ENCODE measurements at regions not wholly inside any gene's neighbourhood (a gene's known extent, or its start where the extent isn't known, plus 50 kb on each side); places are given as distances from the start of the nearest gene placed in this dataset.

GRCh38 chrX:124726292-124726691 lies 379.9 kb downstream of the SH2D1A start:
- TF ChIP-seq CTCF (conservative IDR thresholded peaks at IDR 0.05 in 1 of 2, IDR thresholded peaks at IDR 0.05 in 1 of 2; ENCODE audit: low read depth in 1 of 2, low read length in 2 of 2) (no peak), EZH2 (IDR thresholded peaks at IDR 0.05; ENCODE audit: low read length, missing control alignments) (no peak)
- H3K27me3 ChIP-seq (ENCODE audit: control insufficient read depth, insufficient read depth, low read length): no peaks in the 10 kb centered on the region
- H3K9ac ChIP-seq (ENCODE audit: insufficient read depth, low read length): no peak overlapping the region
- H3K4me1 ChIP-seq (ENCODE audit: control insufficient read depth, extremely low read depth, insufficient read depth, low read length): no peaks in the 10 kb centered on the region
- no peaks in the 10 kb centered on the region for H3K9me3 ChIP-seq (ENCODE audit: control insufficient read depth, insufficient read depth, low read depth, low read length)
- H3K27ac ChIP-seq (ENCODE audit: insufficient read depth, low read length): no peak overlapping the region
- no peak overlapping the region for H3K4me2 ChIP-seq (ENCODE audit: extremely low read depth, insufficient read depth, low read length)
- H4K20me1 ChIP-seq (ENCODE audit: control insufficient read depth, extremely low read depth, insufficient read depth, low read length): no peaks in the 10 kb centered on the region
- H3K4me3 ChIP-seq (replicated peaks in 1 of 4; ENCODE audit: control extremely low read depth in 1 of 4, insufficient read depth in 1 of 4, low read depth in 3 of 4, low read length in 4 of 4): no peak overlapping the region
- H3K79me2 ChIP-seq (ENCODE audit: control insufficient read depth, insufficient read depth, low read length): no peaks in the 10 kb centered on the region
- H3K36me3 ChIP-seq (ENCODE audit: control insufficient read depth, insufficient read depth, low read length): no peaks in the 10 kb centered on the region
- no peak overlapping the region for H2AFZ ChIP-seq (ENCODE audit: low read length)
- DNase-seq (ENCODE audit: low read depth in 2 of 2): no peak

GRCh38 chrX:124726881-124727280 lies 380.5 kb downstream of the SH2D1A start:
- Histone ChIP-seq H3K4me1 (ENCODE audit: control insufficient read depth, extremely low read depth, insufficient read depth, low read length) (no peaks in the 10 kb centered on the region), H3K27ac (ENCODE audit: insufficient read depth, low read length) (no peak overlapping the region), H3K36me3 (ENCODE audit: control insufficient read depth, insufficient read depth, low read length) (no peaks in the 10 kb centered on the region), H3K9me3 (ENCODE audit: control insufficient read depth, insufficient read depth, low read depth, low read length) (no peaks in the 10 kb centered on the region), H3K9ac (ENCODE audit: insufficient read depth, low read length) (no peak overlapping the region), H3K27me3 (ENCODE audit: control insufficient read depth, insufficient read depth, low read length) (no peaks in the 10 kb centered on the region), H3K4me2 (ENCODE audit: extremely low read depth, insufficient read depth, low read length) (no peak overlapping the region), H2AFZ (ENCODE audit: low read length) (no peak overlapping the region), H3K4me3 (replicated peaks in 1 of 4; ENCODE audit: control extremely low read depth in 1 of 4, insufficient read depth in 1 of 4, low read depth in 3 of 4, low read length in 4 of 4) (no peak overlapping the region), H3K79me2 (ENCODE audit: control insufficient read depth, insufficient read depth, low read length) (no peaks in the 10 kb centered on the region), H4K20me1 (ENCODE audit: control insufficient read depth, extremely low read depth, insufficient read depth, low read length) (no peaks in the 10 kb centered on the region)
- no peak for DNase-seq (ENCODE audit: low read depth in 2 of 2)
- TF ChIP-seq CTCF (conservative IDR thresholded peaks at IDR 0.05 in 1 of 2, IDR thresholded peaks at IDR 0.05 in 1 of 2; ENCODE audit: low read depth in 1 of 2, low read length in 2 of 2): no peak

DNA sequence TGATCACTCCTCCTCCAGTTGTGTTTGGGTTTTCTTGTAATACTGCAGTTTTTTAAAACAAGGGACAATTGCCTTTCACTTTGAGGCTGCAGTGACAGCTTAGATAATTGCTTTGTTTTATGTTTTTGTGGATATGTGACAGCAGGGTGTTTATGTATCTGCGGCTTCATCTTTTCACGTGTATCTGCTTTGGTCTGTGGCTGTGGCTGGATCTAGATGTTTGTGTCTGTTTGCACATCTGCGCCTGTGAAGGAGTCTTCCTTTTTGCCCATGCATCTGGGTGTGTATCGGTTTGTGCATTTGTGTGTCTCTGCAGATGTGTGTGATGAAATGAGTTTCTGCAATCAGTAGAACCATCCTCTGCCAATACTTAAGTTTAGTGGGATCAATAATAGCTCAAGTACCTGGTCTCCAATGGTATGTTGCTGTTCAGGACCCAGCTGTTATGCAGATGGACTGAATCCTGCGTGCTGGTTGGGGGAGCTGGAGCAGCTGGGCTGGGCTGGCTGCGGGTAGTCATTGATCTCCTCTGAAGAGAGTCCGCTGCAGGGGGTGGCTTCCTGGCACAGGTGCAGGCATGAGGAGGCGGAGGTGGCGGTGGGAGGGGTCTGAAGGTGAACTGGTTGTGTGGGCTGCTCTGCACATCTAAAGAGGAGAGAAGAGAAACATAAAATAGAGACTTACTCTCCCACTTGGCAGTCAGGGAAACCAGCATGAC lies 390.3 kb downstream of the SH2D1A start:
- no peak overlapping the region for H3K27ac ChIP-seq (ENCODE audit: insufficient read depth, low read length)
- no peaks in the 10 kb centered on the region for H3K9me3 ChIP-seq (ENCODE audit: control insufficient read depth, insufficient read depth, low read depth, low read length)
- H3K36me3 ChIP-seq (ENCODE audit: control insufficient read depth, insufficient read depth, low read length): no peaks in the 10 kb centered on the region
- H3K4me2 ChIP-seq (ENCODE audit: extremely low read depth, insufficient read depth, low read length): no peak overlapping the region
- TF ChIP-seq CTCF (conservative IDR thresholded peaks at IDR 0.05 in 1 of 2, IDR thresholded peaks at IDR 0.05 in 1 of 2; ENCODE audit: low read depth in 1 of 2, low read length in 2 of 2): no peak
- TF ChIP-seq EZH2 (IDR thresholded peaks at IDR 0.05; ENCODE audit: low read length, missing control alignments): no peak
- H3K4me1 ChIP-seq (ENCODE audit: control insufficient read depth, extremely low read depth, insufficient read depth, low read length): no peaks in the 10 kb centered on the region
- H3K4me3 ChIP-seq (replicated peaks in 1 of 4; ENCODE audit: control extremely low read depth in 1 of 4, insufficient read depth in 1 of 4, low read depth in 3 of 4, low read length in 4 of 4): no peak overlapping the region
- no peak overlapping the region for H2AFZ ChIP-seq (ENCODE audit: low read length)
- H3K27me3 ChIP-seq (ENCODE audit: control insufficient read depth, insufficient read depth, low read length): no peaks in the 10 kb centered on the region
- H3K9ac ChIP-seq (ENCODE audit: insufficient read depth, low read length): no peak overlapping the region
- no peak for DNase-seq (ENCODE audit: low read depth in 2 of 2)
- H3K79me2 ChIP-seq (ENCODE audit: control insufficient read depth, insufficient read depth, low read length): no peaks in the 10 kb centered on the region
- H4K20me1 ChIP-seq (ENCODE audit: control insufficient read depth, extremely low read depth, insufficient read depth, low read length): no peaks in the 10 kb centered on the region

Data from fibroblast of lung (primary cell).